Neural cell (in vitro differentiated cells): ENCODE measurements at regions not wholly inside any gene's neighbourhood (a gene's known extent, or its start where the extent isn't known, plus 50 kb on each side); places are given as distances from the start of the nearest gene placed in this dataset.

ENCODE experiments used
- H2AFZ ChIP-seq: fragments of 200-600, 300-800 bp; sonication (generic), shearing (Covaris generic); 2 replicates; pipeline ENCODE4 v1.6.0; 2014; ENCODE audit warnings: low read depth, mild to moderate bottlenecking, antibody characterized with exemption, low read length, moderate library complexity
- H3F3A ChIP-seq: fragments of 200-600 bp; shearing (Covaris generic); 2 replicates; pipeline ENCODE4 v1.6.1; 2016; ENCODE audit warnings: mild to moderate bottlenecking, moderate library complexity, mixed read lengths, antibody characterized with exemption, low read length; ENCODE audit not compliant: insufficient read depth, poor library complexity, severe bottlenecking
- H3K27ac ChIP-seq: fragments of 200-600, 300-800 bp; sonication (generic), shearing (Covaris generic); 2 replicates; pipeline ENCODE4 v1.5.1; 2014; ENCODE audit warnings: mild to moderate bottlenecking, low read length, moderate library complexity
- H3K27me3 ChIP-seq: fragments of 300-800, 200-600 bp; sonication (generic), shearing (Covaris generic); 2 replicates; pipeline ENCODE4 v1.6.0; 2014; ENCODE audit warnings: mild to moderate bottlenecking, low read depth, low read length, moderate library complexity; ENCODE audit not compliant: insufficient read depth
- H3K36me3 ChIP-seq: fragments of 300-800, 200-600 bp; sonication (generic), shearing (Covaris generic); 2 replicates; pipeline ENCODE4 v1.5.1; 2014; ENCODE audit warnings: mild to moderate bottlenecking, antibody characterized with exemption, low read length, moderate library complexity; ENCODE audit not compliant: insufficient read depth
- H3K4me2 ChIP-seq: fragments of 300-800, 200-600 bp; sonication (generic), shearing (Covaris generic); 2 replicates; pipeline ENCODE4 v1.6.0; 2014; ENCODE audit warnings: mild to moderate bottlenecking, low read length
- H3K4me3 ChIP-seq: fragments of 300-800, 200-600 bp; sonication (generic), shearing (Covaris generic); 2 replicates; pipeline ENCODE4 v1.5.1; 2014; ENCODE audit warnings: mild to moderate bottlenecking, low read length, moderate library complexity
- H3K79me2 ChIP-seq: fragments of 200-600 bp; shearing (Covaris generic); replicated peaks from 2 replicates; pipeline ENCODE4 v1.6.0; 2014; ENCODE audit warnings: mild to moderate bottlenecking, low read length, moderate library complexity; ENCODE audit not compliant: insufficient read depth
- H3K9ac ChIP-seq: fragments of 300-800, 200-600 bp; sonication (generic), shearing (Covaris generic); 2 replicates; pipeline ENCODE4 v1.6.1; 2016; ENCODE audit warnings: mild to moderate bottlenecking, low read length, mixed read lengths
- H3K9me2 ChIP-seq: fragments of 200-600 bp; shearing (Covaris generic); 2 replicates; pipeline ENCODE4 v1.6.1; 2016; ENCODE audit warnings: mild to moderate bottlenecking, low read length, mixed read lengths; ENCODE audit not compliant: insufficient read depth
- H3K9me3 ChIP-seq: fragments of 200-600, 300-800 bp; sonication (generic), shearing (Covaris generic); 2 replicates; pipeline ENCODE4 v1.6.1; 2016; ENCODE audit warnings: mild to moderate bottlenecking, mixed run types, low read length, moderate library complexity, mixed read lengths
- H4K20me1 ChIP-seq: fragments of 200-600 bp; shearing (Covaris generic); 2 replicates; pipeline ENCODE4 v1.6.1; 2016; ENCODE audit warnings: mild to moderate bottlenecking, mixed run types; ENCODE audit not compliant: insufficient read depth
- EP300 ChIP-seq: fragments of 450-650 bp; conservative IDR thresholded peaks from 2 replicates; pipeline ENCODE4 v1.6.1; 2014; ENCODE audit warnings: antibody characterized with exemption, mild to moderate bottlenecking, moderate library complexity; ENCODE audit not compliant: poor library complexity, severe bottlenecking
- MXI1 ChIP-seq: fragments of 450-650 bp; conservative IDR thresholded peaks from 2 replicates; pipeline ENCODE4 v1.6.1; 2014; ENCODE audit warnings: antibody characterized with exemption, mild to moderate bottlenecking; ENCODE audit not compliant: poor library complexity, severe bottlenecking
- POLR2AphosphoS5 ChIP-seq: IDR thresholded peaks from 2 replicates; pipeline ENCODE4 v1.6.1; 2012
- RAD21 ChIP-seq: fragments of 450-650 bp; conservative IDR thresholded peaks from 2 replicates; pipeline ENCODE4 v1.6.1; 2014; ENCODE audit warnings: antibody characterized with exemption, mild to moderate bottlenecking, moderate library complexity
- SMC3 ChIP-seq: fragments of 450-650 bp; conservative IDR thresholded peaks from 2 replicates; pipeline ENCODE4 v1.6.1; 2014; ENCODE audit warnings: antibody characterized with exemption, mild to moderate bottlenecking, moderate library complexity; ENCODE audit not compliant: poor library complexity
- TAF1 ChIP-seq: IDR thresholded peaks from 2 replicates; pipeline ENCODE4 v1.6.1; 2012; ENCODE audit warnings: low read depth
- TF ChIP-seq, protein P1 (sequence below): fragments of 450-650 bp; IDR thresholded peaks from 2 replicates; pipeline ENCODE4 v1.5.1; 2014; ENCODE audit warnings: antibody characterized with exemption, mild to moderate bottlenecking, moderate library complexity; ENCODE audit not compliant: poor library complexity, severe bottlenecking
- TF ChIP-seq, protein P2 (sequence below): IDR thresholded peaks from 2 replicates; pipeline ENCODE4 v1.6.1; 2012; ENCODE audit warnings: borderline replicate concordance

- Histone ChIP-seq H3K9me3 (no peaks in the 10 kb centered on the region), H3K4me2 (no peak overlapping the region), H3K4me3 (no peak overlapping the region), H3K27me3 (no peaks in the 10 kb centered on the region), H3K9ac (no peak overlapping the region), H3K79me2 (no peaks in the 10 kb centered on the region), H2AFZ (no peak overlapping the region), H3F3A (no peaks in the 10 kb centered on the region), H3K9me2 (no peaks in the 10 kb centered on the region), H3K27ac (no peak overlapping the region), H3K36me3 (no peaks in the 10 kb centered on the region), H4K20me1 (no peaks in the 10 kb centered on the region)
- no peak for TF ChIP-seq MXI1
- no peak for TF ChIP-seq TAF1
- TF ChIP-seq, protein P1, sequence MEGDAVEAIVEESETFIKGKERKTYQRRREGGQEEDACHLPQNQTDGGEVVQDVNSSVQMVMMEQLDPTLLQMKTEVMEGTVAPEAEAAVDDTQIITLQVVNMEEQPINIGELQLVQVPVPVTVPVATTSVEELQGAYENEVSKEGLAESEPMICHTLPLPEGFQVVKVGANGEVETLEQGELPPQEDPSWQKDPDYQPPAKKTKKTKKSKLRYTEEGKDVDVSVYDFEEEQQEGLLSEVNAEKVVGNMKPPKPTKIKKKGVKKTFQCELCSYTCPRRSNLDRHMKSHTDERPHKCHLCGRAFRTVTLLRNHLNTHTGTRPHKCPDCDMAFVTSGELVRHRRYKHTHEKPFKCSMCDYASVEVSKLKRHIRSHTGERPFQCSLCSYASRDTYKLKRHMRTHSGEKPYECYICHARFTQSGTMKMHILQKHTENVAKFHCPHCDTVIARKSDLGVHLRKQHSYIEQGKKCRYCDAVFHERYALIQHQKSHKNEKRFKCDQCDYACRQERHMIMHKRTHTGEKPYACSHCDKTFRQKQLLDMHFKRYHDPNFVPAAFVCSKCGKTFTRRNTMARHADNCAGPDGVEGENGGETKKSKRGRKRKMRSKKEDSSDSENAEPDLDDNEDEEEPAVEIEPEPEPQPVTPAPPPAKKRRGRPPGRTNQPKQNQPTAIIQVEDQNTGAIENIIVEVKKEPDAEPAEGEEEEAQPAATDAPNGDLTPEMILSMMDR, result no peak
- TF ChIP-seq, protein P2, sequence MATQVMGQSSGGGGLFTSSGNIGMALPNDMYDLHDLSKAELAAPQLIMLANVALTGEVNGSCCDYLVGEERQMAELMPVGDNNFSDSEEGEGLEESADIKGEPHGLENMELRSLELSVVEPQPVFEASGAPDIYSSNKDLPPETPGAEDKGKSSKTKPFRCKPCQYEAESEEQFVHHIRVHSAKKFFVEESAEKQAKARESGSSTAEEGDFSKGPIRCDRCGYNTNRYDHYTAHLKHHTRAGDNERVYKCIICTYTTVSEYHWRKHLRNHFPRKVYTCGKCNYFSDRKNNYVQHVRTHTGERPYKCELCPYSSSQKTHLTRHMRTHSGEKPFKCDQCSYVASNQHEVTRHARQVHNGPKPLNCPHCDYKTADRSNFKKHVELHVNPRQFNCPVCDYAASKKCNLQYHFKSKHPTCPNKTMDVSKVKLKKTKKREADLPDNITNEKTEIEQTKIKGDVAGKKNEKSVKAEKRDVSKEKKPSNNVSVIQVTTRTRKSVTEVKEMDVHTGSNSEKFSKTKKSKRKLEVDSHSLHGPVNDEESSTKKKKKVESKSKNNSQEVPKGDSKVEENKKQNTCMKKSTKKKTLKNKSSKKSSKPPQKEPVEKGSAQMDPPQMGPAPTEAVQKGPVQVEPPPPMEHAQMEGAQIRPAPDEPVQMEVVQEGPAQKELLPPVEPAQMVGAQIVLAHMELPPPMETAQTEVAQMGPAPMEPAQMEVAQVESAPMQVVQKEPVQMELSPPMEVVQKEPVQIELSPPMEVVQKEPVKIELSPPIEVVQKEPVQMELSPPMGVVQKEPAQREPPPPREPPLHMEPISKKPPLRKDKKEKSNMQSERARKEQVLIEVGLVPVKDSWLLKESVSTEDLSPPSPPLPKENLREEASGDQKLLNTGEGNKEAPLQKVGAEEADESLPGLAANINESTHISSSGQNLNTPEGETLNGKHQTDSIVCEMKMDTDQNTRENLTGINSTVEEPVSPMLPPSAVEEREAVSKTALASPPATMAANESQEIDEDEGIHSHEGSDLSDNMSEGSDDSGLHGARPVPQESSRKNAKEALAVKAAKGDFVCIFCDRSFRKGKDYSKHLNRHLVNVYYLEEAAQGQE, result no peak
- TF ChIP-seq RAD21, result no peak
- TF ChIP-seq EP300, result no peak
- peak; percentile 55 for TF ChIP-seq POLR2AphosphoS5
- TF ChIP-seq SMC3, result no peak
Observed at GRCh38 chr11:23903044-23903704, 593.7 kb upstream of the LUZP2 start.

- TF ChIP-seq MXI1, result no peak
- no peak for TF ChIP-seq TAF1
- TF ChIP-seq SMC3, result no peak
- TF ChIP-seq EP300, result no peak
- TF ChIP-seq, protein P2, result no peak
- TF ChIP-seq, protein P1, result no peak
- no peak for TF ChIP-seq RAD21
- TF ChIP-seq POLR2AphosphoS5, result no peak
- H3K36me3 ChIP-seq, result no peaks in the 10 kb centered on the region
Observed at GRCh38 chr11:23919455-23919854, 577.4 kb upstream of the LUZP2 start.

More at GRCh38 chr11:23919455-23919854, 577.4 kb upstream of the LUZP2 start:
- H3K27me3 ChIP-seq, result no peaks in the 10 kb centered on the region
- H3K9me2 ChIP-seq, result no peaks in the 10 kb centered on the region
- H3K9me3 ChIP-seq, result no peaks in the 10 kb centered on the region
- no peaks in the 10 kb centered on the region for H4K20me1 ChIP-seq
- H3K4me3 ChIP-seq, result no peak overlapping the region
- no peaks in the 10 kb centered on the region for H3K79me2 ChIP-seq
- no peaks in the 10 kb centered on the region for H3F3A ChIP-seq
- no peak overlapping the region for H3K9ac ChIP-seq
- H3K27ac ChIP-seq, result no peak overlapping the region
- no peak overlapping the region for H3K4me2 ChIP-seq
- no peak overlapping the region for H2AFZ ChIP-seq
